OCI-LY1 (cell line): ENCODE measurements at regions not wholly inside any gene's neighbourhood (a gene's known extent, or its start where the extent isn't known, plus 50 kb on each side); places are given as distances from the start of the nearest gene placed in this dataset.

ENCODE experiments used
- EZH2 ChIP-seq: fragments of 200-600 bp; sonication (generic), shearing (Covaris generic); IDR thresholded peaks from 2 replicates; pipeline ENCODE4 v1.8.0; 2017; ENCODE audit warnings: borderline replicate concordance, mixed run types, mild to moderate bottlenecking, antibody characterized with exemption, low read length, moderate library complexity, mixed read lengths
- TF ChIP-seq, protein P1 (sequence below): fragments of 200-600 bp; sonication (generic), shearing (Covaris generic); IDR thresholded peaks from 2 replicates; pipeline ENCODE4 v1.5.1; 2017; ENCODE audit warnings: mild to moderate bottlenecking, antibody characterized with exemption, low read length, moderate library complexity, mixed read lengths

DNA sequence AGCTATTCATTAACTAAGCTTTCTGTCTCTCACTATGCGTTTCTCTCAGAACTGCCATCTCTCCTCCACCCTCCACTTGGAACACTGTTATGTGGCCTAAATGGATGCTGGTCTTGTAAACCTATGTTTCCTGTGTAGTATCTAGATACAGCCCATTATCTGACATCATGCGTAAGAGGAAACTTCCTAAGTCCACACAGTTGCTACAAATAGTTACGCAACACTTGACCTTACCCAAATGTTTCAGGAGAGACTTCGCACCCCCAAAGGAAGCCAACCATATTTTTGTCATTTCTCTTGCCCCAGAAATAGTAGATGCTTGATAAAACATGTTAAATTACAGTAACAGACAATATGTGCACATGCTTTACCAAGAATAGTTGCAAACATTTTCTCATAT, 87.2 kb upstream of the TPRG1 start:
- TF ChIP-seq, protein P1, sequence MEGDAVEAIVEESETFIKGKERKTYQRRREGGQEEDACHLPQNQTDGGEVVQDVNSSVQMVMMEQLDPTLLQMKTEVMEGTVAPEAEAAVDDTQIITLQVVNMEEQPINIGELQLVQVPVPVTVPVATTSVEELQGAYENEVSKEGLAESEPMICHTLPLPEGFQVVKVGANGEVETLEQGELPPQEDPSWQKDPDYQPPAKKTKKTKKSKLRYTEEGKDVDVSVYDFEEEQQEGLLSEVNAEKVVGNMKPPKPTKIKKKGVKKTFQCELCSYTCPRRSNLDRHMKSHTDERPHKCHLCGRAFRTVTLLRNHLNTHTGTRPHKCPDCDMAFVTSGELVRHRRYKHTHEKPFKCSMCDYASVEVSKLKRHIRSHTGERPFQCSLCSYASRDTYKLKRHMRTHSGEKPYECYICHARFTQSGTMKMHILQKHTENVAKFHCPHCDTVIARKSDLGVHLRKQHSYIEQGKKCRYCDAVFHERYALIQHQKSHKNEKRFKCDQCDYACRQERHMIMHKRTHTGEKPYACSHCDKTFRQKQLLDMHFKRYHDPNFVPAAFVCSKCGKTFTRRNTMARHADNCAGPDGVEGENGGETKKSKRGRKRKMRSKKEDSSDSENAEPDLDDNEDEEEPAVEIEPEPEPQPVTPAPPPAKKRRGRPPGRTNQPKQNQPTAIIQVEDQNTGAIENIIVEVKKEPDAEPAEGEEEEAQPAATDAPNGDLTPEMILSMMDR = no peak
- TF ChIP-seq EZH2 = no peak
